ENCODE measurements at regions not wholly inside any gene's neighbourhood (a gene's known extent, or its start where the extent isn't known, plus 50 kb on each side); places are given as distances from the start of the nearest gene placed in this dataset.
A peak's percentile ranks its signal among the peaks of the same experiment; 100 is the strongest.

GRCh38 chr5:18380729-18381362 is 746.6 kb downstream of the TAF11L14 start:
- Mint-ChIP-seq H3K36me3 (ENCODE audit: low read depth) (no peaks in the 10 kb centered on the region), H3K27ac (no peak overlapping the region), H3K9me3 (no peaks in the 10 kb centered on the region), H3K27me3 (ENCODE audit: insufficient read depth) (no peaks in the 10 kb centered on the region), H3K4me3 (no peak overlapping the region), H3K4me1 (peaks cover 6% of the 10 kb centered on the region)
- Histone ChIP-seq H3K27ac (ENCODE audit: low read depth, low read length) (no peak overlapping the region), H3K4me1 (ENCODE audit: control insufficient read depth, insufficient read depth, low read length) (no peaks in the 10 kb centered on the region), H3K4me3 (ENCODE audit: low read length) (no peak overlapping the region), H3K9me3 (ENCODE audit: control insufficient read depth, low read length) (no peaks in the 10 kb centered on the region), H3K9ac (ENCODE audit: extremely low read depth, low read length, poor library complexity, severe bottlenecking) (no peak overlapping the region), H3K27me3 (ENCODE audit: control insufficient read depth, insufficient read depth, low read length, poor library complexity, severe bottlenecking) (no peaks in the 10 kb centered on the region), H3K36me3 (ENCODE audit: control insufficient read depth, insufficient read depth, low read length) (no peaks in the 10 kb centered on the region)
- WGBS, 2 experiments (ENCODE audit: insufficient coverage in 1 of 2, insufficient read length in 1 of 2): 92 to 93% methylated on average over 2 of the region's 2 CpGs
- no peak for DNase-seq
- TF ChIP-seq CTCF (conservative IDR thresholded peaks at IDR 0.05): no peak

DNA sequence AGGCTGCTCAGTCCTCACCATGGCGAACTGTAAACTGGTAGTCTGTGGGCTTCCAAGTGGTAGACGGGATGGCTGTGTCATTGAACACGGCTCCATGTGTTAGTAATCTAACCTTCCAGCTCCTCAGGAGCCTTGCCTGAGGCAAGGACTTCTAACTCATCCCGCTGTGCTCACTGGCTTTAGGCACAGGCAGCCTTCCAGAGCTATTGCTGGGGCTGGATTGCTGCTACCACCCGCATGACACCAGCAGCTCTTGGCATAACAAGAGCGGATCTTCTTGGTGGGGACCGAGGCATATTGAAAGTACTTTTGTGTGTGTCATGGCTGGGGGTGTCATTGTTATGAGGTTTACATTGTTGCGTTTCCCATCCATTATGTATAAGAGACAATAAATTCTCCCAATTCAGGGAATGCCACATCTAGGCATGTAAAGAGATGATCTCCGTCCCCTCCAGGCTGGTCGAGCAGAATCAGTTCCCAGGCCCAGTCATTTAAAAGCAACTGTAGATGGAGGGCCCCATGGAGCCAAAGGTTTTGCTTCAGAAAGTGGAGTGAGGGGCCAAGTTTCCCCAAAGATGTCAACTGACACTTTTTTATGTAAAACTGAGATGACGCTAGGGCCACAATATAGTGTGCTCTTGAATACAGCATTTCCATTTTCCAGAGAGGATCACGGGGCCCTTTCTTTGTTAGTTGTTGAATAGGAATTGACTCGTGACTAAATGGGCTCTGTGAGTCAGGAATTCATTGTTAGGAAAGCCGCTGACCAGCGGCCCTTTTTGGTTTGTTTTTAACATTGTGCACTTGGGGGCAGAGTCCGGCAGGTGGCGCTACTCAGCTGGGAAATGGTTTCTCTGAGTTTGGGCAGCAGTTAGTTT is 759.5 kb downstream of the TAF11L14 start:
- no peaks in the 10 kb centered on the region for H3K9me3 ChIP-seq (ENCODE audit: control insufficient read depth, low read length)
- no peaks in the 10 kb centered on the region for H3K36me3 ChIP-seq (ENCODE audit: control insufficient read depth, insufficient read depth, low read length)
- TF ChIP-seq CTCF (conservative IDR thresholded peaks at IDR 0.05): peak; percentile 97
- Mint-ChIP-seq H3K27ac (no peak overlapping the region), H3K9me3 (no peaks in the 10 kb centered on the region), H3K4me1 (peaks cover 28% of the 10 kb centered on the region), H3K27me3 (ENCODE audit: insufficient read depth) (no peaks in the 10 kb centered on the region), H3K4me3 (no peak overlapping the region), H3K36me3 (ENCODE audit: low read depth) (no peaks in the 10 kb centered on the region)
- 46 to 51% methylated on average over 7 to 16 of the region's 17 CpGs for WGBS, 2 experiments (ENCODE audit: insufficient coverage in 1 of 2, insufficient read length in 1 of 2)
- H3K27me3 ChIP-seq (ENCODE audit: control insufficient read depth, insufficient read depth, low read length, poor library complexity, severe bottlenecking): no peaks in the 10 kb centered on the region
- H3K4me3 ChIP-seq (ENCODE audit: low read length): no peak overlapping the region
- H3K9ac ChIP-seq (ENCODE audit: extremely low read depth, low read length, poor library complexity, severe bottlenecking): no peak overlapping the region
- DNase-seq: peak; percentile 95
- H3K27ac ChIP-seq (ENCODE audit: low read depth, low read length): peak overlapping the region; percentile 59
- H3K4me1 ChIP-seq (ENCODE audit: control insufficient read depth, insufficient read depth, low read length): peaks cover 6% of the 10 kb centered on the region

DNA sequence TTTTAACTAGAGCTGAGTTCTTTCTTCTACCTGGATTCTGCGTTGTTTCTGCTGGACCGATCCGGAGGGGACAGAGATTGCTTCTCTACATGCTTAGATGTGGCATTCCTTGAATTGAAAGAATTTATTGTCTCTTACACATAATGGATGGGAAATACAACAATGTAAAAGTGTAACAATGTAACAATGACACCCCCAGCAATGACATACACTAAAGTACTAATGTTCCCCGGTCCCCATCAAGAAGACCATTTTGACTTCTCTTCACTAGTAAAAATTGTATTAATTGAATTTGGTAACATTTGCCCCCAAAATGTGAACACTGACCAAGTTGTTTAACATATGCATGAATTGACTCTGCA is 760.2 kb downstream of the TAF11L14 start:
- DNase-seq: no peak
- Histone ChIP-seq H3K9me3 (ENCODE audit: control insufficient read depth, low read length) (no peaks in the 10 kb centered on the region), H3K27ac (ENCODE audit: low read depth, low read length) (no peak overlapping the region), H3K4me1 (ENCODE audit: control insufficient read depth, insufficient read depth, low read length) (peaks cover 6% of the 10 kb centered on the region), H3K36me3 (ENCODE audit: control insufficient read depth, insufficient read depth, low read length) (no peaks in the 10 kb centered on the region), H3K27me3 (ENCODE audit: control insufficient read depth, insufficient read depth, low read length, poor library complexity, severe bottlenecking) (no peaks in the 10 kb centered on the region), H3K9ac (ENCODE audit: extremely low read depth, low read length, poor library complexity, severe bottlenecking) (no peak overlapping the region), H3K4me3 (ENCODE audit: low read length) (no peak overlapping the region)
- peaks cover 28% of the 10 kb centered on the region for H3K4me1 Mint-ChIP-seq
- H3K27me3 Mint-ChIP-seq (ENCODE audit: insufficient read depth): no peaks in the 10 kb centered on the region
- peaks cover 4% of the 10 kb centered on the region for H3K9me3 Mint-ChIP-seq
- no peak overlapping the region for H3K4me3 Mint-ChIP-seq
- WGBS, 2 experiments (ENCODE audit: insufficient coverage in 1 of 2, insufficient read length in 1 of 2): 43% methylated on average over 4 of the region's 4 CpGs; no CpG with 5 or more reads in 1 of the 2 experiments
- H3K27ac Mint-ChIP-seq: no peak overlapping the region
- no peaks in the 10 kb centered on the region for H3K36me3 Mint-ChIP-seq (ENCODE audit: low read depth)
- TF ChIP-seq CTCF (conservative IDR thresholded peaks at IDR 0.05): no peak

All from endodermal cell (in vitro differentiated cells).